GM13976 (cell line): ENCODE measurements at regions not wholly inside any gene's neighbourhood (a gene's known extent, or its start where the extent isn't known, plus 50 kb on each side); places are given as distances from the start of the nearest gene placed in this dataset.
A peak's percentile ranks its signal among the peaks of the same experiment; 100 is the strongest.

Experiments used
- DNase-seq: peaks from one replicate; pipeline ENCODE4 v3.0.0; 2012; ENCODE audit warnings: low spot score
- in situ Hi-C: fragments of 300-500 bp; cut with MboI; formaldehyde crosslinking; loops from one replicate; pipeline ENCODE4 v1.12.0; 2022; ENCODE audit warnings: low sequenced_read_pairs, mixed read lengths, inconsistent platforms; ENCODE audit not compliant: unreplicated experiment
- TF ChIP-seq, protein P1 (sequence below): IDR thresholded peaks from 2 replicates; pipeline ENCODE4 v1.5.1; 2012; ENCODE audit warnings: borderline replicate concordance, mild to moderate bottlenecking; ENCODE audit not compliant: insufficient read depth; ENCODE audit errors: extremely low read depth, missing control alignments, control extremely low read depth

DNA sequence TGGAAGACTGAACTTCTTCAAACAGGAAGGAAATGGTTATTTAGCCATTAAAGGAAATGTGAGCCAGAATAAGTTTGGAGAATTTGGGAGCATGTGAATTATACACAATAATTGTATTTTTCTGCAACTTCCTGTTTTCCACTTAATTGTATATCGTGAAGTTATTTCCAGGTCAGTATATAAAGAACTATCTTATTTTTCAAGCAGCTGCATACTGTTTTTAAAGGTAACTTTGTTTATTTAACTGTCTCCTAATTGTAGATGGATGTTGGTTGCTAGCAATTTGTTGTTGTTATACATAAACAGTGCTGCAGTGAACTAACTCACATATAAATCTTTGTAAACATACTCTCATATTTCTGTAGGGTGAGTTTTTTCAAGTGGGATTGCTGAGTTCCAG is 180.3 kb downstream of the HLX start:
- TF ChIP-seq, protein P1, sequence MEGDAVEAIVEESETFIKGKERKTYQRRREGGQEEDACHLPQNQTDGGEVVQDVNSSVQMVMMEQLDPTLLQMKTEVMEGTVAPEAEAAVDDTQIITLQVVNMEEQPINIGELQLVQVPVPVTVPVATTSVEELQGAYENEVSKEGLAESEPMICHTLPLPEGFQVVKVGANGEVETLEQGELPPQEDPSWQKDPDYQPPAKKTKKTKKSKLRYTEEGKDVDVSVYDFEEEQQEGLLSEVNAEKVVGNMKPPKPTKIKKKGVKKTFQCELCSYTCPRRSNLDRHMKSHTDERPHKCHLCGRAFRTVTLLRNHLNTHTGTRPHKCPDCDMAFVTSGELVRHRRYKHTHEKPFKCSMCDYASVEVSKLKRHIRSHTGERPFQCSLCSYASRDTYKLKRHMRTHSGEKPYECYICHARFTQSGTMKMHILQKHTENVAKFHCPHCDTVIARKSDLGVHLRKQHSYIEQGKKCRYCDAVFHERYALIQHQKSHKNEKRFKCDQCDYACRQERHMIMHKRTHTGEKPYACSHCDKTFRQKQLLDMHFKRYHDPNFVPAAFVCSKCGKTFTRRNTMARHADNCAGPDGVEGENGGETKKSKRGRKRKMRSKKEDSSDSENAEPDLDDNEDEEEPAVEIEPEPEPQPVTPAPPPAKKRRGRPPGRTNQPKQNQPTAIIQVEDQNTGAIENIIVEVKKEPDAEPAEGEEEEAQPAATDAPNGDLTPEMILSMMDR = no peak
- DNase-seq = no peak
- in situ Hi-C loops = no loop called here

DNA sequence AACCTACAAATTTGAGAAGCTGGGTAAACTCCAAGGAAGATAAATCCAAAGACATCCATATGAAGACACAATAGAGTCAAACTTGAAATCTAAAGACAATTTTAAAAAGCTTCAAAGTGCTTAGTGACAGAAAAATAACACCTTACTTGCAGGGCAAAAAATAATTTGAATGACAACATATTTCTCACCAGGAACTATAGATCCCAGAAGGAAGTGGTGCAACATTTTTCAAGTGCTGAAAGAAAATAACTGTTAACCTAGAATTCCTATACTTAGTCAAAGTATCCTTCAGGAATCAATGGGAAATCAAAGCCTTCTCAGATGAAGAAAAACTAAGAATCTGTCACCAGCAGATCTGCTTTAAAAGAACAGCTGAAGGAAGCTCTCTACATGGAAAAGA is 184.4 kb downstream of the HLX start:
- in situ Hi-C loops = no loop called here
- TF ChIP-seq, protein P1 = no peak
- DNase-seq = no peak

DNA sequence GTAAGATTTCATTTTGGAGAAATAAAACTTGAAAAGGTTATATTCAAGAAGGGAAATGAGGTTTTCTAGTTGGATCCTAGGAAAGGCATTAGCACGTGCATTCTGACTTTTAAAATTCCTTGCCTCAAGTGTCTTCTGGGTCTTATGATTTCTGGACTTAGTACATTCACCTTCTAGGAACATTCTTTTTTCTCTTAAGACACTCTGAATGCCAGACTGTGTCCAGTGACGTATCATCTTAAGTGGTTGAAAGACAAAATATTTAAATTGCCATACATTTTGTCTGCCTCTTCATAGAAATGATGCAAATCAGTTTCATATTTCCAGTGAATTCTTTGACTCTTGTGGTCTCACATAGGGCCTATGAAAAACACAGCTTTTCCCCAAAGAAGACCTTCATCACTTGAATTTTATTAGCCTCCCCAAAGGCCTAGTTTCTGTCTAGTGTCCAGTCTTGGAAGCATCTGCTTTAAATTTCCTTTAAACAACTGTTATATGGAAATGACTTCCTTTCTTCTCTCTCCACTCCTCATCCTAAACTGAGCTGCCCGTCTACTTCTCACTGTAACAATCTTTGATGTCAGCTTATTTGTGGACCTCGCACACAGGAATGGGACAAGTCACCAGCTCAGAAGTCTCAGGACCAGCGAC is 187.2 kb downstream of the HLX start:
- no peak for DNase-seq
- in situ Hi-C loops = no loop called here
- TF ChIP-seq, protein P1 = no peak

DNA sequence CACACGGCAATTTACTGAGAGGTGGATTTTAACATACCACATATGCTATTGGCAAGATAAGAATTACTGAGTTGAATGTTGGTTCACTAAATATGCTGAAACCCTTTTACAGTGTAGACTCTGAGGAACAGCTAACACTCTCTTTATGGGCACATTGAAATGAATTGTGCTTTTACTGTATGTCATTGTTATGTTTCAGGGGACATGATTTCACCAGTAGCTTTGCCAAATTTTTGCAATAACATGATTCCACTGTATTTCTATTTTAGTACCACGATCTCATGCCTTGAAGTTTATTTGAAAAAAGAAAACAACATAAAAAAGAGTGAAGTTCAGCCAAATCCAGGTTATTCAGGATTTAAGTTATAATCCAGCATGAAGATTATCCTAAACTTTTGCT is 188.5 kb downstream of the HLX start:
- DNase-seq = no peak
- in situ Hi-C loops = no loop called here
- TF ChIP-seq, protein P1 = no peak

DNA sequence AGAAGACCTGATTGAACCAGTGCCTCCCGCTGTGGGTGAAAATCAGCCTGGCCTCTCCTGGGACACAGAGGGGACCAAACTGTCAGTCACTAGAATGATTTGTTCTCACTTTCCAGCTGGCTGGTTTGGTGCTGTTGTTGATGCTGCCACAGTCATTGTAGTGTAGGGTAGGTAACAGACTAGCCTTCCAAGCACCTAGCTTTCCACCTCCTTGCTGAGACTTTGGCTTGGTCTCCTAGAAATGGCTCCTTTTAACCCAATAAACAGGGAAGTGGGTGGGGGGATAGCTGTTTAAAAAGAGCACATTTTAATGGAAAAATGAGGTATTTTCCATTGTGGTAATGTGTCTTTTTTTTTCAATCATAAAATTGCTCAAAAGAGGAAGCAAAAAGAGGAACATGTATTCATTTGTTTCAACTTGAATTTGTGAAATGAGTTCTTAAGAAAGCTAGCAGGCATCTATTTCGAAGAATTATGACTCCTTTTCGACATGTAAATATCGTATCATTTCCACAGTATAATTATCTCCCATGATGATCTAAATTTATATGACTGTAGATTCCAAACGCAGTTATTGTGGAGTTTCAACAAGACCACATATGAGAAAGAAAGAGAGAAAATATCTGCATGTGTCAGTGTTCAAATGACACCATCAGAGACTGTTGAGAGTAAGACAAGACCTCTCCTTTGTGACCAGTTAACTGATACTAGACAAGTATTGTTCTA is 190.1 kb downstream of the HLX start:
- in situ Hi-C loops = no loop called here
- TF ChIP-seq, protein P1 = no peak
- peak; percentile 38 for DNase-seq

DNA sequence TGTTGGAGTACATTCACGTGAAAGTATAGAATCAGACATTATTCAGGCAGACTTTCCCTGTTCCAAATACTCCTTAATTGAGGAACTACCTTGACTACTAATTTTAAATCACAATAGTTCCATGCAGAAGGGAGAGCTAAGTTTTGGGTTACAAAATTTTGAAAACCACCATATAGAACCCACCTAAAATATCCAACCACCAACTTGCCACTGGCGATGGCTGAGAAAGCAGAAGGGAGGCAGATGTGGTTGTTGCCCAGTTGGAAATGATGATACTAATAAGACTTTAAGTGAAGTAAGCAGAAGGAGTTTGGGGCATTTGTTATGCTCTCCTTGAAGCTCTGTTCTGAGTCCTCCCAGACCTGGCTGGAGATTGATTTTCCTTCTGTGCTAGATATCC is 190.7 kb downstream of the HLX start:
- in situ Hi-C loops = no loop called here
- DNase-seq = no peak
- TF ChIP-seq, protein P1 = no peak
